GM18873 (cell line): ENCODE measurements at regions not wholly inside any gene's neighbourhood (a gene's known extent, or its start where the extent isn't known, plus 50 kb on each side); places are given as distances from the start of the nearest gene placed in this dataset.

Source experiments
- ATAC-seq: cut with Tn5 transposase; IDR thresholded peaks from one replicate; pipeline ENCODE4 v1.9.1; 2021; ENCODE audit warnings: mild to moderate bottlenecking, moderate library complexity, moderate number of reproducible peaks; ENCODE audit not compliant: unreplicated experiment, low FRiP score

GRCh38 chr5:103498800-103499551 lies 63.6 kb downstream of the NUDT12 start:
- no peak for ATAC-seq

- no peak for ATAC-seq
Observed at GRCh38 chr5:103498211-103498610, 64.4 kb downstream of the NUDT12 start.

GRCh38 chr5:103497781-103498180 lies 64.8 kb downstream of the NUDT12 start:
- no peak for ATAC-seq

GRCh38 chr5:103490030-103490739 lies 72.4 kb downstream of the NUDT12 start:
- no peak for ATAC-seq

- ATAC-seq = no peak
Observed at GRCh38 chr5:103489307-103489706, 73.3 kb downstream of the NUDT12 start.

GRCh38 chr5:103487822-103488493 lies 74.6 kb downstream of the NUDT12 start:
- ATAC-seq = peak; percentile 64

GRCh38 chr5:103487218-103487617 lies 75.4 kb downstream of the NUDT12 start:
- no peak for ATAC-seq

- no peak for ATAC-seq
Observed at GRCh38 chr5:103486739-103487138, 75.8 kb downstream of the NUDT12 start.

GRCh38 chr5:103480246-103480645 lies 82.3 kb downstream of the NUDT12 start:
- ATAC-seq = no peak

- no peak for ATAC-seq
Observed at GRCh38 chr5:103477678-103478077, 84.9 kb downstream of the NUDT12 start.

- ATAC-seq = no peak
Observed at GRCh38 chr5:103476811-103477210, 85.8 kb downstream of the NUDT12 start.

GRCh38 chr5:103475629-103476240 lies 86.9 kb downstream of the NUDT12 start:
- ATAC-seq = peak; percentile 49

- no peak for ATAC-seq
Observed at GRCh38 chr5:103474677-103475076, 87.9 kb downstream of the NUDT12 start.

- no peak for ATAC-seq
Observed at GRCh38 chr5:103473725-103474124, 88.9 kb downstream of the NUDT12 start.

GRCh38 chr5:103472830-103473229 lies 89.8 kb downstream of the NUDT12 start:
- no peak for ATAC-seq

GRCh38 chr5:103472265-103472664 lies 90.3 kb downstream of the NUDT12 start:
- ATAC-seq = no peak

- no peak for ATAC-seq
Observed at GRCh38 chr5:103469288-103470040, 93.1 kb downstream of the NUDT12 start.

- ATAC-seq = no peak
Observed at GRCh38 chr5:103467831-103468230, 94.8 kb downstream of the NUDT12 start.

GRCh38 chr5:103466495-103466894 lies 96.1 kb downstream of the NUDT12 start:
- no peak for ATAC-seq

- ATAC-seq = no peak
Observed at GRCh38 chr5:103465891-103466290, 96.7 kb downstream of the NUDT12 start.
